ENCODE measurements at regions not wholly inside any gene's neighbourhood (a gene's known extent, or its start where the extent isn't known, plus 50 kb on each side); places are given as distances from the start of the nearest gene placed in this dataset.

- POLR2A ChIA-PET (ENCODE audit: partially characterized antibody), result no interaction called here
- H2BK120ac ChIP-seq (replicated peaks; ENCODE audit: low read depth, low read length), result no peak overlapping the region
- TF ChIP-seq ATF2 (IDR thresholded peaks at IDR 0.05; ENCODE audit: low read length) (no peak), HDAC2 (IDR thresholded peaks at IDR 0.05; ENCODE audit: borderline replicate concordance in 1 of 2, low read depth in 2 of 2, low read length in 2 of 2) (no peak), TBP (IDR thresholded peaks at IDR 0.05; ENCODE audit: low read depth, low read length) (no peak), USF2 (IDR thresholded peaks at IDR 0.05; ENCODE audit: low read length) (no peak), NRF1 (IDR thresholded peaks at IDR 0.05; ENCODE audit: low read depth, low read length) (no peak), EZH2 (IDR thresholded peaks at IDR 0.05; ENCODE audit: low read depth, low read length, severe bottlenecking) (no peak), EP300 (IDR thresholded peaks at IDR 0.05; ENCODE audit: borderline replicate concordance in 1 of 2, low read depth in 2 of 2, low read length in 2 of 2) (no peak), SAP30 (IDR thresholded peaks at IDR 0.05; ENCODE audit: insufficient read depth, insufficient replicate concordance, low read length) (no peak), BCL11A (IDR thresholded peaks at IDR 0.05; ENCODE audit: low read depth in 2 of 2, low read length in 2 of 2) (no peak), RAD21 (IDR thresholded peaks at IDR 0.05 in 1 of 2, conservative IDR thresholded peaks at IDR 0.05 in 1 of 2; ENCODE audit: low read depth in 2 of 2, low read length in 2 of 2) (no peak)
These were observed 55.2 kb upstream of the MAPRE2 start for GRCh38 chr18:34985963-34986362.

More at GRCh38 chr18:34985963-34986362, 55.2 kb upstream of the MAPRE2 start:
- 86% methylated on average over 2 of the region's 2 CpGs; no CpG with 5 or more reads in 1 of the 2 experiments for WGBS, 2 experiments (ENCODE audit: extremely low coverage in 1 of 2, insufficient coverage in 1 of 2, insufficient read length in 1 of 2, insufficient replicate concordance in 2 of 2, low coverage in 1 of 2, low lambda C conversion rate in 2 of 2, missing lambda C conversion rate in 1 of 2)
- Histone ChIP-seq H3K27ac (ENCODE audit: low read depth, low read length) (no peak overlapping the region), H3K56ac (replicated peaks; ENCODE audit: insufficient read length, low read depth, low read length) (no peak overlapping the region), H3K18ac (ENCODE audit: extremely low read depth, low read length) (no peak overlapping the region), H4K20me1 (replicated peaks in 1 of 2; ENCODE audit: control insufficient read depth in 1 of 2, insufficient read depth in 2 of 2, low read length in 2 of 2) (no peaks in the 10 kb centered on the region), H3K4me3 (ENCODE audit: extremely low read depth in 1 of 4, insufficient read depth in 2 of 4, low read depth in 3 of 4, low read length in 4 of 4) (no peak overlapping the region), H3K4me2 (ENCODE audit: insufficient read depth in 1 of 2, low read depth in 2 of 2, low read length in 2 of 2) (no peak overlapping the region), H2AK5ac (ENCODE audit: low read depth, low read length) (no peak overlapping the region), H2BK20ac (ENCODE audit: low read length) (no peak overlapping the region), H2BK5ac (ENCODE audit: low read depth, low read length) (no peak overlapping the region), H4K8ac (ENCODE audit: extremely low read depth, insufficient read depth, low read length) (no peak overlapping the region), H3K23me2 (ENCODE audit: low read depth, low read length) (no peaks in the 10 kb centered on the region), H4K5ac (ENCODE audit: insufficient read length, low read depth, low read length) (no peak overlapping the region), H3K36me3 (ENCODE audit: control insufficient read depth in 2 of 4, insufficient read depth in 4 of 4, low read length in 3 of 4) (no peaks in the 10 kb centered on the region; a peak in 1 of 8 replicates), H2AFZ (ENCODE audit: low read length) (no peak overlapping the region), H3K4ac (replicated peaks; ENCODE audit: insufficient read length, low read depth, low read length) (no peak overlapping the region), H3K4me1 (replicated peaks in 1 of 4; ENCODE audit: control insufficient read depth in 3 of 4, insufficient read depth in 4 of 4, low read length in 3 of 4) (no peaks in the 10 kb centered on the region), H3K79me2 (ENCODE audit: control insufficient read depth in 1 of 2, insufficient read depth in 2 of 2, low read length in 2 of 2) (no peaks in the 10 kb centered on the region), H3K14ac (ENCODE audit: insufficient read length) (no peak overlapping the region), H2BK15ac (ENCODE audit: low read length) (no peak overlapping the region), H3K9ac (replicated peaks in 1 of 4; ENCODE audit: extremely low read depth in 1 of 4, low read depth in 3 of 4, low read length in 3 of 4) (no peak overlapping the region), H3K79me1 (ENCODE audit: low read depth, low read length) (no peaks in the 10 kb centered on the region), H4K91ac (replicated peaks; ENCODE audit: insufficient read length, low read length) (no peak overlapping the region), H3K27me3 (replicated peaks in 1 of 4; ENCODE audit: control insufficient read depth in 3 of 4, extremely low read depth in 1 of 4, insufficient read depth in 3 of 4, low read length in 3 of 4) (peaks cover 0 to under 1% (median 0%) of the 10 kb centered on the region in 4 experiments; a peak in 2 of 7 replicates), H2BK12ac (ENCODE audit: low read depth, low read length) (no peak overlapping the region), H3K23ac (ENCODE audit: insufficient read length) (no peak overlapping the region), H3K9me3 (ENCODE audit: insufficient read depth in 2 of 2, low read depth in 1 of 2, low read length in 1 of 2) (no peaks in the 10 kb centered on the region)
- CTCF ChIA-PET (ENCODE audit: partially characterized antibody), result interaction anchor here (1.0 kb wide), 1 partner anchor 8 kb away, joined by 3 read pairs; no protein-coding TSS in a partner anchor
- DNase-seq (ENCODE audit: low read depth in 1 of 2, low spot score in 2 of 2) (no peak), FAIRE-seq (no peak)

All from H1 (cell line).